ENCODE measurements at regions not wholly inside any gene's neighbourhood (a gene's known extent, or its start where the extent isn't known, plus 50 kb on each side); places are given as distances from the start of the nearest gene placed in this dataset.
"Not testable (repeated sequence)": the region's sequence is repeated elsewhere in the genome, so short reads cannot be mapped to it uniquely, and the experiment has no call there.

GRCh38 chr18:57951999-57952774 is 91.8 kb upstream of the NEDD4L start:
- Histone ChIP-seq H3K4me3 (no peak overlapping the region), H3K27ac (no peak overlapping the region), H3K4me1 (no peaks in the 10 kb centered on the region), H3K36me3 (no peaks in the 10 kb centered on the region), H3K9me3 (no peaks in the 10 kb centered on the region), H3K27me3 (peaks cover 0 to 3% (median 0%) of the 10 kb centered on the region in 3 donors)
- DNase-seq (no peak), ATAC-seq (no peak)
- intact Hi-C loops (cut with DNase I; ENCODE audit: low total_unique reads): no loop called here
- in situ Hi-C loops (cut with MboI; ENCODE audit: low sequenced_read_pairs in 4 of 4): no loop called here
- TF ChIP-seq CTCF (IDR thresholded peaks at IDR 0.05 in 4 of 5, conservative IDR thresholded peaks at IDR 0.05 in 1 of 5): no peak
- no peak for TF ChIP-seq POLR2A (IDR thresholded peaks at IDR 0.05)

GRCh38 chr18:57951117-57951796 is 92.8 kb upstream of the NEDD4L start:
- H3K4me1 ChIP-seq: no peaks in the 10 kb centered on the region
- intact Hi-C loops (cut with DNase I; ENCODE audit: low total_unique reads): no loop called here
- no peaks in the 10 kb centered on the region for H3K9me3 ChIP-seq
- no peak overlapping the region for H3K27ac ChIP-seq
- ATAC-seq (no peak), DNase-seq (no peak)
- H3K27me3 ChIP-seq: peaks cover 0 to 3% (median 0%) of the 10 kb centered on the region in 3 donors
- H3K4me3 ChIP-seq: no peak overlapping the region
- TF ChIP-seq CTCF (IDR thresholded peaks at IDR 0.05 in 4 of 5, conservative IDR thresholded peaks at IDR 0.05 in 1 of 5) (no peak), POLR2A (IDR thresholded peaks at IDR 0.05) (no peak)
- in situ Hi-C loops (cut with MboI; ENCODE audit: low sequenced_read_pairs in 4 of 4): no loop called here
- H3K36me3 ChIP-seq: no peaks in the 10 kb centered on the region

- no peaks in the 10 kb centered on the region for H3K36me3 ChIP-seq
- H3K9me3 ChIP-seq: no peaks in the 10 kb centered on the region
- no peak overlapping the region for H3K27ac ChIP-seq
- intact Hi-C loops (cut with DNase I; ENCODE audit: low total_unique reads) (no loop called here), in situ Hi-C loops (cut with MboI; ENCODE audit: low sequenced_read_pairs in 4 of 4) (no loop called here)
- no peak for TF ChIP-seq POLR2A (IDR thresholded peaks at IDR 0.05)
- TF ChIP-seq CTCF (IDR thresholded peaks at IDR 0.05 in 4 of 5, conservative IDR thresholded peaks at IDR 0.05 in 1 of 5): no peak
- no peaks in the 10 kb centered on the region for H3K4me1 ChIP-seq
- ATAC-seq (no peak), DNase-seq (no peak)
- H3K4me3 ChIP-seq: no peak overlapping the region
- H3K27me3 ChIP-seq: peaks cover 0 to 3% (median 0%) of the 10 kb centered on the region in 3 donors
Measured at GRCh38 chr18:57950542-57950941, 93.5 kb upstream of the NEDD4L start.

- in situ Hi-C loops (cut with MboI; ENCODE audit: low sequenced_read_pairs in 4 of 4); H3K4me1 ChIP-seq; H3K9me3 ChIP-seq; H3K27ac ChIP-seq; ATAC-seq; intact Hi-C loops (cut with DNase I; ENCODE audit: low total_unique reads); H3K27me3 ChIP-seq; DNase-seq; H3K36me3 ChIP-seq; H3K4me3 ChIP-seq: not testable (repeated sequence)
Measured at GRCh38 chr18:57949335-57949734, 94.7 kb upstream of the NEDD4L start.

- DNase-seq (no peak), ATAC-seq (no peak)
- no peaks in the 10 kb centered on the region for H3K36me3 ChIP-seq
- no peaks in the 10 kb centered on the region for H3K4me1 ChIP-seq
- H3K9me3 ChIP-seq: no peaks in the 10 kb centered on the region
- no peak for TF ChIP-seq POLR2A (IDR thresholded peaks at IDR 0.05)
- no peak for TF ChIP-seq CTCF (IDR thresholded peaks at IDR 0.05 in 4 of 5, conservative IDR thresholded peaks at IDR 0.05 in 1 of 5)
- no peak overlapping the region for H3K27ac ChIP-seq
- H3K27me3 ChIP-seq: peaks cover 0 to 3% (median 0%) of the 10 kb centered on the region in 3 donors
- H3K4me3 ChIP-seq: no peak overlapping the region
- in situ Hi-C loops (cut with MboI; ENCODE audit: low sequenced_read_pairs in 4 of 4) (no loop called here), intact Hi-C loops (cut with DNase I; ENCODE audit: low total_unique reads) (no loop called here)
Measured at GRCh38 chr18:57947117-57947516, 96.9 kb upstream of the NEDD4L start.

Data from gastrocnemius medialis (tissue), 4 donors.